ENCODE measurements at regions not wholly inside any gene's neighbourhood (a gene's known extent, or its start where the extent isn't known, plus 50 kb on each side); places are given as distances from the start of the nearest gene placed in this dataset.

DNA sequence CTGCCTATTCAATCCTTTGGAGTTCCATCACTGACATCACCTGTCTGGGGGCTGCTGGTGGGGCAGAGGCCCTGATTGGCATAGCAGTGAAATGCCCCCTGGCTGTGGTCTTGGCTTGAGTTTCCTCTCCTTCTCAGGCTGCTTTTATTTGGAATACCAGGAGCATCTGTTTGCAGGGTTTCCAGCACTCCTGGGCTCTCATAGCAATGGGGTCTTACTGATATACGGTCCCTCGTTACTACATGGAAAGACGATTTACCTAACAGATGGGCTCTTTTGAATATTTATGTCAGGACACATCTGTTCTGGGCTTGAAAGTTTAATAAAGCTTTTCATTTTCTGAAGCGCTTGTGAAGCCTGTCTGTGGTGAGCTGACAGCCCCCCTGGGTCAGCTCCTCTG, 230.3 kb downstream of the SLC4A3 start:
- in situ Hi-C loops (cut with HindIII; ENCODE audit: extremely low pct_ligation_motif_present, low pct_unique_long_range_greater_than_20kb), result no loop called here

More for the DNA sequence above, 230.3 kb downstream of the SLC4A3 start:
- ChIA-PET CTCF (ENCODE audit: low intra/inter-chr PET ratio, low total read pairs) (no interaction called here), POLR2A (no interaction called here)
- H3K4me3 ChIP-seq (replicated peaks in 1 of 3; ENCODE audit: insufficient read depth in 1 of 3, low read depth in 2 of 3, low read length in 3 of 3), result no peak overlapping the region
- TF ChIP-seq ATM (IDR thresholded peaks at IDR 0.05; ENCODE audit: borderline replicate concordance) (no peak), TCF12 (IDR thresholded peaks at IDR 0.05) (no peak), TCF12 (CRISPR knock-in tag; IDR thresholded peaks at IDR 0.05) (no peak), ZNF83 (CRISPR knock-in tag; IDR thresholded peaks at IDR 0.05; ENCODE audit: borderline replicate concordance) (no peak), ZNF501 (CRISPR knock-in tag; IDR thresholded peaks at IDR 0.05) (no peak), AKAP8 (CRISPR knock-in tag; IDR thresholded peaks at IDR 0.05) (no peak), SNAPC2 (CRISPR knock-in tag; IDR thresholded peaks at IDR 0.05) (no peak), ZKSCAN8 (CRISPR knock-in tag; IDR thresholded peaks at IDR 0.05; ENCODE audit: borderline replicate concordance) (no peak), NRL (CRISPR knock-in tag; IDR thresholded peaks at IDR 0.05; ENCODE audit: borderline replicate concordance) (no peak), ZNF124 (CRISPR knock-in tag; IDR thresholded peaks at IDR 0.05) (no peak), ZNF430 (CRISPR knock-in tag; IDR thresholded peaks at IDR 0.05) (no peak), ZNF720 (CRISPR knock-in tag; IDR thresholded peaks at IDR 0.05) (no peak), ZNF749 (CRISPR knock-in tag; IDR thresholded peaks at IDR 0.05; ENCODE audit: borderline replicate concordance) (no peak), NR3C1 (CRISPR knock-in tag; IDR thresholded peaks at IDR 0.05) (no peak), SOX5 (CRISPR knock-in tag; IDR thresholded peaks at IDR 0.05; ENCODE audit: borderline replicate concordance) (no peak)
- TF ChIP-seq, protein P1, sequence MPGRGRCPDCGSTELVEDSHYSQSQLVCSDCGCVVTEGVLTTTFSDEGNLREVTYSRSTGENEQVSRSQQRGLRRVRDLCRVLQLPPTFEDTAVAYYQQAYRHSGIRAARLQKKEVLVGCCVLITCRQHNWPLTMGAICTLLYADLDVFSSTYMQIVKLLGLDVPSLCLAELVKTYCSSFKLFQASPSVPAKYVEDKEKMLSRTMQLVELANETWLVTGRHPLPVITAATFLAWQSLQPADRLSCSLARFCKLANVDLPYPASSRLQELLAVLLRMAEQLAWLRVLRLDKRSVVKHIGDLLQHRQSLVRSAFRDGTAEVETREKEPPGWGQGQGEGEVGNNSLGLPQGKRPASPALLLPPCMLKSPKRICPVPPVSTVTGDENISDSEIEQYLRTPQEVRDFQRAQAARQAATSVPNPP (CRISPR knock-in tag; IDR thresholded peaks at IDR 0.05), result no peak
- TF ChIP-seq, protein P2, sequence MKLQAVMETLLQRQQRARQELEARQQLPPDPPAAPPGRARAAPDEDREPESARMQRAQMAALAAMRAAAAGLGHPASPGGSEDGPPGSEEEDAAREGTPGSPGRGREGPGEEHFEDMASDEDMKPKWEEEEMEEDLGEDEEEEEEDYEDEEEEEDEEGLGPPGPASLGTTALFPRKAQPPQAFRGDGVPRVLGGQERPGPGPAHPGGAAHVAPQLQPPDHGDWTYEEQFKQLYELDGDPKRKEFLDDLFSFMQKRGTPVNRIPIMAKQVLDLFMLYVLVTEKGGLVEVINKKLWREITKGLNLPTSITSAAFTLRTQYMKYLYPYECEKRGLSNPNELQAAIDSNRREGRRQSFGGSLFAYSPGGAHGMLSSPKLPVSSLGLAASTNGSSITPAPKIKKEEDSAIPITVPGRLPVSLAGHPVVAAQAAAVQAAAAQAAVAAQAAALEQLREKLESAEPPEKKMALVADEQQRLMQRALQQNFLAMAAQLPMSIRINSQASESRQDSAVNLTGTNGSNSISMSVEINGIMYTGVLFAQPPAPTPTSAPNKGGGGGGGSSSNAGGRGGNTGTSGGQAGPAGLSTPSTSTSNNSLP (IDR thresholded peaks at IDR 0.05; ENCODE audit: low read depth, low read length), result no peak
- TF ChIP-seq, protein P3, sequence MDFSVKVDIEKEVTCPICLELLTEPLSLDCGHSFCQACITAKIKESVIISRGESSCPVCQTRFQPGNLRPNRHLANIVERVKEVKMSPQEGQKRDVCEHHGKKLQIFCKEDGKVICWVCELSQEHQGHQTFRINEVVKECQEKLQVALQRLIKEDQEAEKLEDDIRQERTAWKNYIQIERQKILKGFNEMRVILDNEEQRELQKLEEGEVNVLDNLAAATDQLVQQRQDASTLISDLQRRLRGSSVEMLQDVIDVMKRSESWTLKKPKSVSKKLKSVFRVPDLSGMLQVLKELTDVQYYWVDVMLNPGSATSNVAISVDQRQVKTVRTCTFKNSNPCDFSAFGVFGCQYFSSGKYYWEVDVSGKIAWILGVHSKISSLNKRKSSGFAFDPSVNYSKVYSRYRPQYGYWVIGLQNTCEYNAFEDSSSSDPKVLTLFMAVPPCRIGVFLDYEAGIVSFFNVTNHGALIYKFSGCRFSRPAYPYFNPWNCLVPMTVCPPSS (IDR thresholded peaks at IDR 0.05), result no peak
- TF ChIP-seq, protein P4, sequence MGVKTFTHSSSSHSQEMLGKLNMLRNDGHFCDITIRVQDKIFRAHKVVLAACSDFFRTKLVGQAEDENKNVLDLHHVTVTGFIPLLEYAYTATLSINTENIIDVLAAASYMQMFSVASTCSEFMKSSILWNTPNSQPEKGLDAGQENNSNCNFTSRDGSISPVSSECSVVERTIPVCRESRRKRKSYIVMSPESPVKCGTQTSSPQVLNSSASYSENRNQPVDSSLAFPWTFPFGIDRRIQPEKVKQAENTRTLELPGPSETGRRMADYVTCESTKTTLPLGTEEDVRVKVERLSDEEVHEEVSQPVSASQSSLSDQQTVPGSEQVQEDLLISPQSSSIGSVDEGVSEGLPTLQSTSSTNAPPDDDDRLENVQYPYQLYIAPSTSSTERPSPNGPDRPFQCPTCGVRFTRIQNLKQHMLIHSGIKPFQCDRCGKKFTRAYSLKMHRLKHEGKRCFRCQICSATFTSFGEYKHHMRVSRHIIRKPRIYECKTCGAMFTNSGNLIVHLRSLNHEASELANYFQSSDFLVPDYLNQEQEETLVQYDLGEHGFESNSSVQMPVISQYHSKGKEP (CRISPR knock-in tag; IDR thresholded peaks at IDR 0.05), result no peak
- TF ChIP-seq, protein P5, sequence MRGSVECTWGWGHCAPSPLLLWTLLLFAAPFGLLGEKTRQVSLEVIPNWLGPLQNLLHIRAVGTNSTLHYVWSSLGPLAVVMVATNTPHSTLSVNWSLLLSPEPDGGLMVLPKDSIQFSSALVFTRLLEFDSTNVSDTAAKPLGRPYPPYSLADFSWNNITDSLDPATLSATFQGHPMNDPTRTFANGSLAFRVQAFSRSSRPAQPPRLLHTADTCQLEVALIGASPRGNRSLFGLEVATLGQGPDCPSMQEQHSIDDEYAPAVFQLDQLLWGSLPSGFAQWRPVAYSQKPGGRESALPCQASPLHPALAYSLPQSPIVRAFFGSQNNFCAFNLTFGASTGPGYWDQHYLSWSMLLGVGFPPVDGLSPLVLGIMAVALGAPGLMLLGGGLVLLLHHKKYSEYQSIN (CRISPR knock-in tag; IDR thresholded peaks at IDR 0.05; ENCODE audit: borderline replicate concordance), result no peak
- no peaks in the 10 kb centered on the region for H3K9me3 ChIP-seq (ENCODE audit: low read length)
- 20% methylated on average over 4 of the region's 4 CpGs for WGBS (ENCODE audit: low lambda C conversion rate)
- no peaks in the 10 kb centered on the region; the same call in 1 of the 2 replicates for H4K20me1 ChIP-seq (ENCODE audit: insufficient read depth, low read length)
- H3K79me2 ChIP-seq (ENCODE audit: insufficient read depth, low read length), result no peaks in the 10 kb centered on the region
- H3K27ac ChIP-seq (ENCODE audit: extremely low read length, insufficient read depth, low read length), result no peak overlapping the region
- no peak for DNase-seq (ENCODE audit: low spot score)
- no peaks in the 10 kb centered on the region for H3K36me3 ChIP-seq (replicated peaks in 1 of 2; ENCODE audit: control insufficient read depth in 1 of 2, insufficient read depth in 2 of 2, low read length in 2 of 2)
- no peak for ATAC-seq
- H3K4me2 ChIP-seq (ENCODE audit: low read depth, low read length), result no peak overlapping the region
- peaks cover 0 to 15% of the 10 kb centered on the region in 2 experiments; a peak in 2 of 5 replicates for H3K27me3 ChIP-seq (ENCODE audit: control insufficient read depth in 1 of 2, insufficient read depth in 2 of 2, low read length in 2 of 2)
- no peak overlapping the region for H2AFZ ChIP-seq (ENCODE audit: low read length)
- no peak overlapping the region for H3K9ac ChIP-seq (ENCODE audit: insufficient read depth, low read depth, low read length)
- no peaks in the 10 kb centered on the region for H3K4me1 ChIP-seq (ENCODE audit: insufficient read depth, low read length)
- no TSS peak for BruUV-seq (replicated peaks)
- intact Hi-C loops (cut with micrococcal nuclease; ENCODE audit: unreplicated experiment), result no loop called here
- FAIRE-seq, result no peak
